ENCODE measurements at regions not wholly inside any gene's neighbourhood (a gene's known extent, or its start where the extent isn't known, plus 50 kb on each side); places are given as distances from the start of the nearest gene placed in this dataset.

DNA sequence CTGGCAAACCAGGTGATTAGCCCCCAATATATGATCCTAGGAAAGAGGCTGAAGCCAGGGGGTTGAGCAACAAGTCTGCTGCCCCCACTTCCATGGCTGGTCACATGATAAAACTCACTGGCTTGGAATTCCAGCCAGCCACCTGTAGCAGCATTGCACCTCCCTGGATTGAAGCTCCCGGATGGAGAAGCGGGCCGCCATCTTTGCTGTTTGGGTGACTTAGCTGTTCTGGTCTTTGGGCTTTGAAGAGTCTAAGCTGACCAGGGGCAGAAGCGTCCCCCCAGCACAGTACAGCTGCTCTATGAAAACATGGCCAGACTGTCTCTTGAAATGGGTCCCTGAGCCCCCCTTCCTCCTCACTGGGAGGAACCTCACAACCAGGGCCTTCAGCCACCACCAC is 610.2 kb downstream of the ANXA1 start:
- Histone ChIP-seq H3K4me1 (ENCODE audit: control insufficient read depth in 1 of 2, extremely low read depth in 1 of 2, insufficient read depth in 2 of 2, low read length in 2 of 2) (no peaks in the 10 kb centered on the region), H3K36me3 (ENCODE audit: control insufficient read depth in 2 of 2, extremely low read depth in 1 of 2, insufficient read depth in 1 of 2, low read length in 1 of 2) (no peaks in the 10 kb centered on the region), H3K27me3 (replicated peaks in 1 of 2; ENCODE audit: control insufficient read depth in 2 of 2, extremely low read depth in 1 of 2, insufficient read depth in 2 of 2, low read length in 1 of 2) (no peaks in the 10 kb centered on the region), H3K27ac (ENCODE audit: low read length) (no peak overlapping the region), H3K4me3 (ENCODE audit: control insufficient read depth in 1 of 2, extremely low read depth in 1 of 2, low read length in 1 of 2) (no peak overlapping the region), H3K9me3 (no peaks in the 10 kb centered on the region)
- CTCF ChIA-PET: no interaction called here
- no peak for ATAC-seq (replicated peaks in 1 of 4)
- Mint-ChIP-seq H3K4me1 (no peaks in the 10 kb centered on the region), H3K27ac (no peak overlapping the region), H3K4me3 (no peak overlapping the region), H3K36me3 (no peaks in the 10 kb centered on the region), H3K9me3 (peaks cover 8 to 15% (median 9%) of the 10 kb centered on the region in 3 donors), H3K27me3 (no peaks in the 10 kb centered on the region)
- POLR2A ChIA-PET: no interaction called here
- DNase-seq: no peak
- 88% methylated on average over 1 of the region's 4 CpGs for WGBS (ENCODE audit: insufficient coverage)

DNA sequence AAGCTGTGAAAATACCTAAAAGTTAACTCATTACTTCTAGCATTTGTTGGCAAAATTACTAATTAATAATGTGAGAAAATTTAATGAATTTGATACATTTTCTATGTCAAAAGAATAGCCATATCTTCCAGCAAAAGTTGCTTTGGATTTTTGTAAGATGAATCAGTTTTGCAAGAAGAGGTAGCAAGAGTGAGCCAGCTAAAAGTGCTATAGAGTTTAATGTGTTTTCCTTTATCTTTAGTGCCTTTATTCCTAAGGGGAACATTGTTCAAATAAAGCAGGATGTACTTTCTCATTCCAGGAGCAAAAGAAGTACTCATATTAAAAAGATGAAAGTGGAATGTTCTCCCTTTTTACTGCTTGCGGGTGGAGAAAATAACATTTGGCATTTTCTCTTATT is 622.2 kb downstream of the ANXA1 start:
- DNase-seq: no peak
- no peak for ATAC-seq (replicated peaks in 1 of 4)
- Mint-ChIP-seq H3K36me3 (no peaks in the 10 kb centered on the region), H3K9me3 (peaks cover 7 to 8% (median 8%) of the 10 kb centered on the region in 3 donors), H3K4me3 (no peak overlapping the region), H3K4me1 (no peaks in the 10 kb centered on the region), H3K27ac (no peak overlapping the region), H3K27me3 (no peaks in the 10 kb centered on the region)
- no CpG with 5 or more reads among the region's 1 CpG for WGBS (ENCODE audit: insufficient coverage)
- Histone ChIP-seq H3K4me1 (ENCODE audit: control insufficient read depth in 1 of 2, extremely low read depth in 1 of 2, insufficient read depth in 2 of 2, low read length in 2 of 2) (no peaks in the 10 kb centered on the region), H3K27me3 (replicated peaks in 1 of 2; ENCODE audit: control insufficient read depth in 2 of 2, extremely low read depth in 1 of 2, insufficient read depth in 2 of 2, low read length in 1 of 2) (no peaks in the 10 kb centered on the region), H3K36me3 (ENCODE audit: control insufficient read depth in 2 of 2, extremely low read depth in 1 of 2, insufficient read depth in 1 of 2, low read length in 1 of 2) (no peaks in the 10 kb centered on the region), H3K27ac (ENCODE audit: low read length) (no peak overlapping the region), H3K9me3 (no peaks in the 10 kb centered on the region), H3K4me3 (ENCODE audit: control insufficient read depth in 1 of 2, extremely low read depth in 1 of 2, low read length in 1 of 2) (no peak overlapping the region)
- ChIA-PET POLR2A (interaction anchor here in 1 of 2 donors (0.7 kb wide), 1 partner anchor 199 kb away, joined by 3 read pairs; no protein-coding TSS in a partner anchor), CTCF (no interaction called here)

DNA sequence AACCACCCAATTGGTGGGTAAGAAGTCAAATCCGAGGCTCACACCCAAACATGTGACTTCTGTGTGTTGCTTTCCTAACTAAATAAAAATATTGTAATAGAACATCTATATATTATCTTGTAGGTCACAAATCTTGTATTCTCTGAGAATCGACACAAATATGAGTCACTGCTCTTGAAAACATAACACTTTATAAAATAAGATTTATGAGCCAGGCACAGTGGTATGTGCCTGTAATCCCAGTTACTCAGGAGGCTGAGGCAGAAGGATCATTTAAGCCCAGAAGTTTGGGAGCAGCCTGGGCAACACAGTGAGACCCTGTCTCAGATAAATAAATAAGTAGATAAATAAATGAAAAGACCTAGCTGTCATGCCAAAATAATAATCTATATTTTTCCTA is 624.1 kb downstream of the ANXA1 start:
- Histone ChIP-seq H3K4me1 (ENCODE audit: control insufficient read depth in 1 of 2, extremely low read depth in 1 of 2, insufficient read depth in 2 of 2, low read length in 2 of 2) (no peaks in the 10 kb centered on the region), H3K9me3 (no peaks in the 10 kb centered on the region), H3K4me3 (ENCODE audit: control insufficient read depth in 1 of 2, extremely low read depth in 1 of 2, low read length in 1 of 2) (no peak overlapping the region), H3K27ac (ENCODE audit: low read length) (no peak overlapping the region), H3K27me3 (replicated peaks in 1 of 2; ENCODE audit: control insufficient read depth in 2 of 2, extremely low read depth in 1 of 2, insufficient read depth in 2 of 2, low read length in 1 of 2) (no peaks in the 10 kb centered on the region), H3K36me3 (ENCODE audit: control insufficient read depth in 2 of 2, extremely low read depth in 1 of 2, insufficient read depth in 1 of 2, low read length in 1 of 2) (no peaks in the 10 kb centered on the region)
- WGBS (ENCODE audit: insufficient coverage): no CpG with 5 or more reads among the region's 2 CpGs
- ChIA-PET CTCF (no interaction called here), POLR2A (no interaction called here)
- ATAC-seq (replicated peaks in 1 of 4) (no peak), DNase-seq (no peak)
- Mint-ChIP-seq H3K4me3 (no peak overlapping the region), H3K9me3 (peaks cover 4 to 7% (median 7%) of the 10 kb centered on the region in 3 donors), H3K4me1 (no peaks in the 10 kb centered on the region), H3K36me3 (no peaks in the 10 kb centered on the region), H3K27me3 (no peaks in the 10 kb centered on the region), H3K27ac (no peak overlapping the region)

DNA sequence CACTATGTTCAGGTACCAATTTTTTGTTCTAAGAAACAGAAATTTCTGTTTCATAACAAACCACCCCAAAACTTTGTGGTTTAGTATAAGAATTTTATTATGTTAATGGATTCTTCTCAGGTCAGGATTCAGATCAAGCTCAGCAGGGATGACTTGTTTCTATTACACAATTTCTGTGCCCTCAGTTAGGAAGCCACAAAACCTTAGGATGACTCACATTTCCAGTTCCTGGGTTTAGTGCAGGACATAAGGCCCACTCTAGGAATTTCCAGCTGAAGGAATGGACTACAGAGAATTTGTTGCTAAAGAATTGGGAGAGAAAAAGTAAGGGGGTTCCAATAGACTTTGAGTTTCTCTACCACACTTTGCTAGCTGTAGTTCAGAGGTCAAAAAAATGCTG is 629.3 kb downstream of the ANXA1 start:
- ChIA-PET POLR2A (no interaction called here), CTCF (no interaction called here)
- Histone ChIP-seq H3K4me3 (ENCODE audit: control insufficient read depth in 1 of 2, extremely low read depth in 1 of 2, low read length in 1 of 2) (no peak overlapping the region), H3K4me1 (ENCODE audit: control insufficient read depth in 1 of 2, extremely low read depth in 1 of 2, insufficient read depth in 2 of 2, low read length in 2 of 2) (no peaks in the 10 kb centered on the region), H3K27ac (ENCODE audit: low read length) (no peak overlapping the region), H3K36me3 (ENCODE audit: control insufficient read depth in 2 of 2, extremely low read depth in 1 of 2, insufficient read depth in 1 of 2, low read length in 1 of 2) (no peaks in the 10 kb centered on the region), H3K9me3 (no peaks in the 10 kb centered on the region), H3K27me3 (replicated peaks in 1 of 2; ENCODE audit: control insufficient read depth in 2 of 2, extremely low read depth in 1 of 2, insufficient read depth in 2 of 2, low read length in 1 of 2) (no peaks in the 10 kb centered on the region)
- H3K4me3 Mint-ChIP-seq: no peak overlapping the region
- H3K9me3 Mint-ChIP-seq: peaks cover 7 to 13% (median 9%) of the 10 kb centered on the region in 3 donors
- ATAC-seq (replicated peaks in 1 of 4): no peak
- H3K4me1 Mint-ChIP-seq: no peaks in the 10 kb centered on the region
- DNase-seq: no peak
- H3K27ac Mint-ChIP-seq: no peak overlapping the region
- H3K27me3 Mint-ChIP-seq: no peaks in the 10 kb centered on the region
- no peaks in the 10 kb centered on the region for H3K36me3 Mint-ChIP-seq

DNA sequence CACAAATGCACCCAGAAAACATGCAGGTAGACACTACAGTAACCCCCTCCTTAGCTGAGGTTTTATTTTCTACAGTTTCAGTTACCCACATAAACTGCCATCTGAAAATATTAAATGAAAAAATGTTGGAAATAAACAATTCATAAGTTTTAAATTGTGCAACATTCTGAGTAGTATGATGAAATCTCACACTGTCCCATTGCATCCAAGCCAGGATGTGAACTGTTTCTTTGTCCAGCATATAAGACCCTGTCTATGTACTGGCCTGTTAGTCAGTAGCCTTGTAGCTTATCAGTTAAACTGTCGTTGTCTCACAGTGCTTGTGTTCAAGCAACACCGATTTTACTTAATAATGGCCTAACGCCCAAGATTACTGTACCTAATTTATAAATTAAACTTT is 630.5 kb downstream of the ANXA1 start:
- H3K4me1 ChIP-seq (ENCODE audit: control insufficient read depth in 1 of 2, extremely low read depth in 1 of 2, insufficient read depth in 2 of 2, low read length in 2 of 2): no peaks in the 10 kb centered on the region
- no peak for ATAC-seq (replicated peaks in 1 of 4)
- no peak overlapping the region for H3K27ac ChIP-seq (ENCODE audit: low read length)
- no peak for DNase-seq
- H3K27me3 Mint-ChIP-seq: no peaks in the 10 kb centered on the region
- H3K27me3 ChIP-seq (replicated peaks in 1 of 2; ENCODE audit: control insufficient read depth in 2 of 2, extremely low read depth in 1 of 2, insufficient read depth in 2 of 2, low read length in 1 of 2): no peaks in the 10 kb centered on the region
- H3K4me3 ChIP-seq (ENCODE audit: control insufficient read depth in 1 of 2, extremely low read depth in 1 of 2, low read length in 1 of 2): no peak overlapping the region
- H3K4me3 Mint-ChIP-seq: no peak overlapping the region
- WGBS (ENCODE audit: insufficient coverage): no CpG with 5 or more reads among the region's 3 CpGs
- H3K27ac Mint-ChIP-seq: no peak overlapping the region
- no peaks in the 10 kb centered on the region for H3K36me3 Mint-ChIP-seq
- no peaks in the 10 kb centered on the region for H3K36me3 ChIP-seq (ENCODE audit: control insufficient read depth in 2 of 2, extremely low read depth in 1 of 2, insufficient read depth in 1 of 2, low read length in 1 of 2)
- CTCF ChIA-PET: no interaction called here
- H3K9me3 ChIP-seq: no peaks in the 10 kb centered on the region
- H3K4me1 Mint-ChIP-seq: no peaks in the 10 kb centered on the region
- H3K9me3 Mint-ChIP-seq: peaks cover 7 to 19% (median 16%) of the 10 kb centered on the region in 3 donors
- POLR2A ChIA-PET: no interaction called here

DNA sequence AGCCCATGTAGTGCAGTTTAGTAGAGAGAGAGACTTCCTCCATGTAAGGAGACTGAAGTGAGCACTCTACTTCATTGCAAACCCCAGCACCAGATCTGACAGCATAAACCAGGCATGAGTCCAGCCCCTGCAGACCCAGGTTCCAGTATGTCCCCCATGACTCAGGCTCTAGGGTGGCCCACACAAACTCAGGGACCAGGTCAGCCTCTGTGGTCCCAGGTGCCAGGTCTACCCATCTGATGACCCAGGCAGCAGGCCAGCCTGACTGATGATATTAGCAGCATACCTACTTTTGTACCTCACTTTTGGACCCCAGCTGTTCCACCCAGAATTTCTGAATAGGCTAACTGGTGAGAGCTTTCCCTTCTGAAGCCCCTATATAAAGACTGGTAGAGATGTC is 647.8 kb downstream of the ANXA1 start:
- POLR2A ChIA-PET: no interaction called here
- no peaks in the 10 kb centered on the region for H3K27me3 Mint-ChIP-seq
- no peak overlapping the region for H3K4me3 ChIP-seq (ENCODE audit: control insufficient read depth in 1 of 2, extremely low read depth in 1 of 2, low read length in 1 of 2)

DNA sequence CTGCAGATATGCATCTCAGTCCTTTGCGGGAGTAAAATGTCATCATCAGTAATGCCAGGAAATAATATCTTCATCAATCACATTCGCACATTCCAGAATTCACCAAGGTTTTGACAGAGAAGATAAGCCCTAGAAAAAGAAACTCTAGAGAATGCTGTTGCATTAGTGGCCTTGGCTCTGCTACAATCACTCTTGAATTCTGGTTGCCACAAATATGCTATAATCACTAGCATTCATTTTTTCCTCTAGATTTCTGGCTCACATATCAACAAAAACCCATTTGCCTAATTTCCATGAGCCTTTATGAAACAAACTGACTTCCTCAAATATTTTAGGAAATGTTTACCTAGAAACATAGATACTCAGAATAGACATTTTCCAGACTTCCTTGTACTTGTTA is 653.4 kb downstream of the ANXA1 start:
- POLR2A ChIA-PET: no interaction called here
- no peaks in the 10 kb centered on the region for H3K27me3 Mint-ChIP-seq
- H3K9me3 Mint-ChIP-seq: peaks cover 8 to 14% (median 10%) of the 10 kb centered on the region in 3 donors
- no peak overlapping the region for H3K27ac Mint-ChIP-seq
- no peak overlapping the region for H3K4me3 ChIP-seq (ENCODE audit: control insufficient read depth in 1 of 2, extremely low read depth in 1 of 2, low read length in 1 of 2)
- no peaks in the 10 kb centered on the region for H3K36me3 ChIP-seq (ENCODE audit: control insufficient read depth in 2 of 2, extremely low read depth in 1 of 2, insufficient read depth in 1 of 2, low read length in 1 of 2)
- H3K4me1 ChIP-seq (ENCODE audit: control insufficient read depth in 1 of 2, extremely low read depth in 1 of 2, insufficient read depth in 2 of 2, low read length in 2 of 2): no peaks in the 10 kb centered on the region
- DNase-seq: no peak
- no peak for ATAC-seq (replicated peaks in 1 of 4)
- H3K4me1 Mint-ChIP-seq: no peaks in the 10 kb centered on the region
- no peaks in the 10 kb centered on the region for H3K9me3 ChIP-seq
- no peaks in the 10 kb centered on the region for H3K27me3 ChIP-seq (replicated peaks in 1 of 2; ENCODE audit: control insufficient read depth in 2 of 2, extremely low read depth in 1 of 2, insufficient read depth in 2 of 2, low read length in 1 of 2)
- CTCF ChIA-PET: no interaction called here
- WGBS (ENCODE audit: insufficient coverage): 83% methylated on average over 1 of the region's 2 CpGs
- no peak overlapping the region for H3K27ac ChIP-seq (ENCODE audit: low read length)
- no peak overlapping the region for H3K4me3 Mint-ChIP-seq
- no peaks in the 10 kb centered on the region for H3K36me3 Mint-ChIP-seq

More for the DNA sequence above, 647.8 kb downstream of the ANXA1 start:
- H3K36me3 Mint-ChIP-seq: no peaks in the 10 kb centered on the region
- H3K27ac Mint-ChIP-seq: no peak overlapping the region
- H3K4me3 Mint-ChIP-seq: no peak overlapping the region
- Histone ChIP-seq H3K9me3 (no peaks in the 10 kb centered on the region), H3K27me3 (replicated peaks in 1 of 2; ENCODE audit: control insufficient read depth in 2 of 2, extremely low read depth in 1 of 2, insufficient read depth in 2 of 2, low read length in 1 of 2) (no peaks in the 10 kb centered on the region), H3K36me3 (ENCODE audit: control insufficient read depth in 2 of 2, extremely low read depth in 1 of 2, insufficient read depth in 1 of 2, low read length in 1 of 2) (no peaks in the 10 kb centered on the region), H3K4me1 (ENCODE audit: control insufficient read depth in 1 of 2, extremely low read depth in 1 of 2, insufficient read depth in 2 of 2, low read length in 2 of 2) (no peaks in the 10 kb centered on the region), H3K27ac (ENCODE audit: low read length) (no peak overlapping the region)
- CTCF ChIA-PET: interaction anchor here in 1 of 2 donors (0.6 kb wide), 1 partner anchor 1176 kb away, joined by 5 read pairs; no protein-coding TSS in a partner anchor
- H3K4me1 Mint-ChIP-seq: no peaks in the 10 kb centered on the region
- DNase-seq: no peak
- H3K9me3 Mint-ChIP-seq: peaks cover 4 to 26% (median 9%) of the 10 kb centered on the region in 3 donors
- ATAC-seq (replicated peaks in 1 of 4): no peak

All from T-cell (primary cell).